ENCODE measurements at regions not wholly inside any gene's neighbourhood (a gene's known extent, or its start where the extent isn't known, plus 50 kb on each side); places are given as distances from the start of the nearest gene placed in this dataset.

- DNase-seq (ENCODE audit: low read depth in 1 of 2, low spot score in 1 of 2), result no peak
- H3K27ac ChIP-seq (replicated peaks), result no peak overlapping the region
- H3K27me3 ChIP-seq (ENCODE audit: insufficient read depth, poor library complexity, severe bottlenecking), result no peaks in the 10 kb centered on the region
- TF ChIP-seq CTCF (IDR thresholded peaks at IDR 0.05; ENCODE audit: insufficient read depth, low read length) (no peak), POLR2AphosphoS5 (IDR thresholded peaks at IDR 0.05; ENCODE audit: low read depth) (no peak), SPI1 (IDR thresholded peaks at IDR 0.05; ENCODE audit: borderline replicate concordance, low read depth) (no peak), GABPA (IDR thresholded peaks at IDR 0.05; ENCODE audit: low read depth) (no peak), REST (IDR thresholded peaks at IDR 0.05; ENCODE audit: insufficient replicate concordance, low read depth) (no peak)
- no peak overlapping the region for H3K4me3 ChIP-seq (replicated peaks; ENCODE audit: insufficient read depth, low read length)
Observed at GRCh38 chr5:90158131-90158530, 251.4 kb downstream of the CETN3 start.

- no peak for TF ChIP-seq GABPA (IDR thresholded peaks at IDR 0.05; ENCODE audit: low read depth)
- no peak overlapping the region for H3K4me3 ChIP-seq (replicated peaks; ENCODE audit: insufficient read depth, low read length)
- H3K27ac ChIP-seq (replicated peaks), result no peak overlapping the region
- DNase-seq (ENCODE audit: low read depth in 1 of 2, low spot score in 1 of 2), result no peak
- H3K27me3 ChIP-seq (ENCODE audit: insufficient read depth, poor library complexity, severe bottlenecking), result no peaks in the 10 kb centered on the region
Observed at GRCh38 chr5:90153031-90153430, 256.5 kb downstream of the CETN3 start.

- H3K4me3 ChIP-seq (replicated peaks; ENCODE audit: insufficient read depth, low read length), result no peak overlapping the region
- H3K27ac ChIP-seq (replicated peaks), result no peak overlapping the region
- H3K27me3 ChIP-seq (ENCODE audit: insufficient read depth, poor library complexity, severe bottlenecking), result no peaks in the 10 kb centered on the region
- no peak for TF ChIP-seq POLR2AphosphoS5 (IDR thresholded peaks at IDR 0.05; ENCODE audit: low read depth)
- no peak for TF ChIP-seq REST (IDR thresholded peaks at IDR 0.05; ENCODE audit: insufficient replicate concordance, low read depth)
- TF ChIP-seq GABPA (IDR thresholded peaks at IDR 0.05; ENCODE audit: low read depth), result no peak
- no peak for TF ChIP-seq CTCF (IDR thresholded peaks at IDR 0.05; ENCODE audit: insufficient read depth, low read length)
- no peak for TF ChIP-seq SPI1 (IDR thresholded peaks at IDR 0.05; ENCODE audit: borderline replicate concordance, low read depth)
- DNase-seq (ENCODE audit: low read depth in 1 of 2, low spot score in 1 of 2), result no peak
Observed at GRCh38 chr5:90144625-90145327, 264.8 kb downstream of the CETN3 start.

- Histone ChIP-seq H3K4me3 (replicated peaks; ENCODE audit: insufficient read depth, low read length) (no peak overlapping the region), H3K27me3 (ENCODE audit: insufficient read depth, poor library complexity, severe bottlenecking) (no peaks in the 10 kb centered on the region), H3K27ac (replicated peaks) (no peak overlapping the region)
- no peak for DNase-seq (ENCODE audit: low read depth in 1 of 2, low spot score in 1 of 2)
- TF ChIP-seq POLR2AphosphoS5 (IDR thresholded peaks at IDR 0.05; ENCODE audit: low read depth) (no peak), SPI1 (IDR thresholded peaks at IDR 0.05; ENCODE audit: borderline replicate concordance, low read depth) (no peak), GABPA (IDR thresholded peaks at IDR 0.05; ENCODE audit: low read depth) (no peak), REST (IDR thresholded peaks at IDR 0.05; ENCODE audit: insufficient replicate concordance, low read depth) (no peak), CTCF (IDR thresholded peaks at IDR 0.05; ENCODE audit: insufficient read depth, low read length) (no peak)
Observed at GRCh38 chr5:90142541-90142940, 267.0 kb downstream of the CETN3 start.
